ENCODE measurements at regions not wholly inside any gene's neighbourhood (a gene's known extent, or its start where the extent isn't known, plus 50 kb on each side); places are given as distances from the start of the nearest gene placed in this dataset.
"Not testable (repeated sequence)": the region's sequence is repeated elsewhere in the genome, so short reads cannot be mapped to it uniquely, and the experiment has no call there.

DNA sequence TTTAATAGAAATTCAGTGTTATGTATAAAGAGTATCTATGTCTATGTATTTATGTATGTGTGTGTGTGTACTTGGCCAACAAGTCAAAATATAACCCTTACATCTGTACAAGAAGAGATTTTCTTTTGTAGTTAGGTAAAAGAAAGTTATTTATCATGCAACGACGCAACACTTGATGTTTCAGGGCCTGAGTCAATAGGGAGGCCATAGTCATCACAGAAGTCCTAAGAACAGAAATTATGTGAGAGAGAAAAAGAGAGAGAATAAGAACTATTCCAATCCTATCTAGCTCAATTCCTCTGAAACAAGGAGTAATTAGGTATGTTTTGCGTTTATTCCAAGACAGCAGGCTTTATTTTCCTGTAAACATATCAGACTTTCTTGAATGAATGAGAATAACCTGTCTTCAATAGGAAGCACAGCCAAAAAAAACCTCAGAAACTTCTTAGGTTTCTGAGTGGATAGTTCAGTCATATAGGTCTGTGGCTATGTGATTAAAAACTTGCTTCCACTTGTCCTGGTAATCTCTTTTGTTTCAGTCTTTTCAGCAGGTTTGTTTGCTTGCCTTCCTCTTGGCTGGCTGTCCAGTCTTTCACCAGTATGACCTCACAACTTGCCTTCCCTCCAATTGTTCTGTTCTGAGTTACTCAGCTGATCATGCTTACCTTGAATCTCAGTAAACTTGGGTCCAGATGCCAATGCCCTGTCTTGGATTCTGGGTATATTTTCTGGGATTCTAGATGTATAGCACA lies 382.4 kb upstream of the GBE1 start:
- no peak for DNase-seq

DNA sequence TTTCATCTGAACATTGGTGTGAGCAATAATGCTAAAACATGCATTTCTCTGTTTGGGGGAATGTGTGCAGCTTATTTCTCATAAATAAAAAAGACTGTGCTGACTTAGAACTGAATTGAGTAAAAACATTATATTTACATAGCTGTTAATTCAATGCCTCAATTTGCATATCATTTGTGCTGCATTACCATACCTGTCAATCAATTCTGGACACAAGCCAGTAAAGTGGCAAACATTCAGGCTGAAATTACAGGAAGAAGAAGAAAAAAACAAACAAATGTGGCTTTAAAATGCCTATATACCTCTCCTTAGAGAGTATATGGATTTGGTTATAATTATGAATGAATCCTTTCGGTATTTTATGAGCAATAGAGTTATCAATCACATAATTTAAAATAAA lies 380.1 kb upstream of the GBE1 start:
- no peak for DNase-seq

DNA sequence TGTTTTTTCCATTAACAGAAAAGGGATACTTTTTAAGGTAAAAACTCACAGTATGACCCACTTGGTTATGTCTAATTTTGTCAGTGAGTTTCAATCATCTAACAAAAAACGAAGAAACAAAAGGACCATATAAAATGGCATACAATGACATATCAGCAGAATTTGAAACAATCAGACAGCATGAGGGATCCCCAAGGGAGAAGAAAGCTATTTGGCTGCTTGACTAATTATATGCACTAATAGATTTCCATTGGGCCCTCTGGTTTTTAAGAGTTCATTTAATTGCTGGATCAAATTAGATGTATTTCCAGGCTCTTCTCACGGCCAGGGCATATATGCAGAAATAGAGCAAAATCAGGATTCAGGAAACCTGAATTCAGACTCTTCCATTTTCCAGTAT lies 376.4 kb upstream of the GBE1 start:
- DNase-seq, result no peak

GRCh38 chr3:82137050-82137449 lies 375.6 kb upstream of the GBE1 start:
- no peak for DNase-seq

- DNase-seq, result peak; percentile 69
These were observed 371.7 kb upstream of the GBE1 start for GRCh38 chr3:82133070-82133606.

- DNase-seq, result no peak
These were observed 371.0 kb upstream of the GBE1 start for GRCh38 chr3:82132210-82133069.

DNA sequence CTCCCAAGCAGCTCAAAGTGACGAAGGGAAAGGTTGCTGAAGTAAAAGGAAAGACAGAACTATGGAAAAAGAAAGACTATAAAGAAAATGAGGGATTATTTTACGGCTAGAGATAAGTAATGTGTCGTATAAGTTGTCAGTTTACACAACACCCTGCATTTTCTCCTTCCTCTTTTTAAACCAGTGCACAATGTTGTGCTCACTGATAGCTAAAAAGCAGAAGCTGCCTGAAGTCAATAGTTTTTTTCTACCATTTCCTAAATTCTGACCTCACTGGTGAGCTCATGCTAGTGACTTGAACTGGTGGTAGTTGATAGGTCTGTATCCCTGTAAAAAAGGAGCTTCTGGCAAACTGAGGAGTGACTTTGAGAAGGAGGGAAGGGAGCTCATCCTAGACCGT lies 368.6 kb upstream of the GBE1 start:
- no peak for DNase-seq

DNA sequence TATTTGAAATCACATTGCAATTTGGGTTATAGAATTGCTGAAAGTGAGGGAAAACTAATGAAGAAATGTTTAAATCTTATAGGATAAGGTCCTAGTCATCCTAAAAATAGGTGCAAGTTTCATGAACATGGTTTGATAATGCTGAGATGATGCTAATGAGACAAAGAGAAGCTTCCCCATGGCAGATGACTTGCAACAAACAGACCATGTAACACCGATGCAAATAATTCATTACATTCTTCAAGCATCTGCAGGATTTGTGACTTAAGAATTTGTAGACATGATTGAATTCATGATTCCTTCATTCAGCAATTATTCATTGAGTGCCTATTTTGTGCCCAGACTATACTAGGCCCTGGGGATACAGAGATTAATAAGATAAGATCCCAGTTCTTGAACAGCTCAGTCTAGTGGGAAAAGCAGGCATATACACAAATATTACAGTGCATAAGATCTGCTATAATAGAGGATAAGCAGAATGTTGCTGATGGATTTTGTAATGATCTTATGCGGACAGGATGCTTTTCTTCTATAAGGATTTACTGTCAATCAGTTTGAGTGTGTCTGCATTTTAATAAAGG lies 367.9 kb upstream of the GBE1 start:
- DNase-seq, result no peak

DNA sequence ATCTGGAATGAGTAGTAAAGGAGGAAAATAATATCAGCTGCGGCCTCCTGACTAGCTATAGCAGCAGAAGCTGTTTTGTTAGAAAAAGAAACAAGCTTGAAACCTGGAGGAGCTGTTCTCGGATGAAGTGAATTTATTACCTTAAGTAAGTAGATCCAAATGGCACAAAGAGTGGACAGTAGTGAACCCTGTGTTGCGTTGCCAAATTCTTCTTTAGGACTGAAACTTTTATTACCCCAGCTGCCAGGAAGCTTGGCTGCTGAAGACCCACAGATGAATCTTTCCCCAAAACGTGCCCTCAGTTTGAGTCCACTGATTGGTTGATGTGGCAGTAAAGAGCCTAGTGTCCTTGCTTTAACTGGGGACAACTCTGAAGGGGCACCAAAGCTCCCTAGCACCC lies 366.8 kb upstream of the GBE1 start:
- peak; percentile 22 for DNase-seq

DNA sequence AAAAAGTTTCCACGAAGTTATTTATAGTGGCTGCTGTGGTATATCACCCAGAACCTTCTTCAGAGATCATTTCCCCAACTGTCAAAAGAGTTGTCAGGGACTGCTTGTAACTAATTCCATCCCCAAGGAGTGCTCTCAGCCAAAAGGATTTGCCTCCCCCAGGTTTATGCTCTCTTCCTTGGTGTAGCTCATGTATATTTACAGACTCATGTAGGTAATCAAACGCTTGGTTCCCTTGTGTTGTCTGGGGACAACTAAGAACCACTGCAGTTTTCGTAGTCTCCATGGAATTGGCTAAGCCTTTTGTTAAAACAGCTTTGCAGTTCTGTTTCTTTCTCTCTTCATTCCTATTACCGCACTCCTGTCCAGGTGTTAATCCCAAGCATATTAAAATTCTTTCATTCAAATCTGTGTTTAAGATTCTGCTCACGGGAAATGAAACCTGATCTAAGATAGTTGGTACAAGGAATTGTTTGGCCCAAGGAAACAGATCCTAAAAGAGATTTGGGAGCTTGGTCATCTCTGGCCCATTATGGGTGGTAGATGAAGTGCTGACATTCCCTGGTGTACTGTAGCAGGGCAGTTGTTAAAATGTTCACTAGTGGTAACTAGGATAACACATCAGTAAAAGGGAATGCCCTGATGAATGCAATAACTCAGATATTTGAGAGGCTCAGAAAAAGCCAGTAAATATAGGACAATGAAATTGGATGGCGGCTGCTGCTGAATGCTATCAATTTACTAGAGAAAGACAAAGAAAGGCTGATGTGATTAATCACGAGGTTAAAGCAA lies 361.3 kb upstream of the GBE1 start:
- DNase-seq, result no peak

DNA sequence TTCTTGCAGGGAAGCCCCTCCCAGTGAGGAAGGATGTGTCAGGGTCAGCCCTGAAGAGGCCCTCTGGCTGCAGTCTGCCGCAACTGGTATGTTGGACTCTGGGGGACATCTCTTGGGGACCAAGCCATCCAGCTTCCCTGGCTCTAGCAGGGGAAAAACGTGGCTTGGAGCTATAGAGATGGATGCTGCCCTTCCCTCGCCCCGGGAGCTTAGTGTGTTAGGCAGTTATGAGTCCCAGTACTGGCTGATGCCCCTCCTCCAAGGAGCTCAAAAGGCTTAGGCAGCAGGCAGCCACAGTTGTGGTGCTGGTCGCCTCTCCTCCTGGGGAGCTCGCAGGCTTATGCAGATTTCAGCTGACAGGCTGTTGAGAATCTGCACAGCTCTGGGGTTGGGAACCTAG lies 353.1 kb upstream of the GBE1 start:
- DNase-seq, result no peak

GRCh38 chr3:82110721-82111120 lies 349.3 kb upstream of the GBE1 start:
- not testable (repeated sequence) for DNase-seq

- DNase-seq, result no peak
These were observed 341.8 kb upstream of the GBE1 start for GRCh38 chr3:82103241-82103640.

DNA sequence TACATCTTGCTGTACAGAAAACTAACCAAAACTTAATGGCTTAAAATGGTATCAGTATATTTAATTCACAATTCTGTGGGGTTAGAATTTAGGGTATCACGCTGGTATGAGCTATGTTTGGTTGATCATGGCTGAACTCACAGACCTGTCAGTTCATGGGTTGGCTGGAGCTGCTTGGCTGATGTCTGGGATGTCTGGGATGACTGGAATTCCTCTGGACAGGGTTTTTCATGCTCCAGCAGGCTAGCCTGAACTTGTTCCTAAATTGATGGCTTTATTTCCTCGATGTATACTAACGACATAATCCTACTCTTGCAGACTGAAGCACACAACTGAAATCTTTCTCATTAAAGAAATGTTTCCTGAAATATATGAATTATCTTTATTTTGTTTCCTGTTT lies 338.9 kb upstream of the GBE1 start:
- no peak for DNase-seq

DNA sequence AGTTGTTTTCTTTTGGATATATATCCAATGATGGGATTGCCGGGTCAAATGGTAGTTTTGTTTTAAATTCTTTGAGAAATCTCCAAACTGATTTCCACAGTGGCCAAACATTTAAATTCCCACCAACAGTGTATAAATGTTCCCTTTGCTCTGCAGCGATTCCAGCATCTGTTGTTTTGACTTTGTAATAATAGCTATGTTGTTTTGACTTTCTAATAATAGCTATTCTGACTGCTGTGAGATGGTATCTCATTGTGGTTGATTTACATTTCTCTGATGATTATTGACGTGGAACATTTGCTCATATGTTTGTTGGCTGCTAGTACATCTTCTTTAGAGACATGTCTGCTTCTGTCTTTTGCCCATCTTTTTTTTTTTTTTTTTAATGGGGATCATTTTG lies 332.2 kb upstream of the GBE1 start:
- DNase-seq, result no peak

DNA sequence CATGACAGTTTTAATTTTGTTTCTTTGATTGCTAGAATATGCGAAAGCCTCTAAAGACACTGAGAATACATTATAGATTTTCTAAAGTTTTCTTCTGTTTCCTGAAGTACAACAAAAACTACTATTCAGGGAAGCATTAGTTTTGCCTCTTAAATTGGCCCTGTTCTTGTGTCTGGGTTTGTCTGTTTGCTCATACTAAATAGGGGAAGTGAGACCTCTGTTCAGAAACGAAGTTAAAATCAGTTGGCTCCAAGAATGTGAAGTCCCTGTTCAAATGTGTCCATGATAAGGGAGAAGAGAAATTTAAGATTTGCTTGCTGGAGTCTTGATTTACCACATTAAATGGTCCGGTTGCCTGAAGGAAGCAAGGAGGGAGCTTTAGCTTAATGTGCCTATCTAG lies 327.3 kb upstream of the GBE1 start:
- DNase-seq, result no peak

DNA sequence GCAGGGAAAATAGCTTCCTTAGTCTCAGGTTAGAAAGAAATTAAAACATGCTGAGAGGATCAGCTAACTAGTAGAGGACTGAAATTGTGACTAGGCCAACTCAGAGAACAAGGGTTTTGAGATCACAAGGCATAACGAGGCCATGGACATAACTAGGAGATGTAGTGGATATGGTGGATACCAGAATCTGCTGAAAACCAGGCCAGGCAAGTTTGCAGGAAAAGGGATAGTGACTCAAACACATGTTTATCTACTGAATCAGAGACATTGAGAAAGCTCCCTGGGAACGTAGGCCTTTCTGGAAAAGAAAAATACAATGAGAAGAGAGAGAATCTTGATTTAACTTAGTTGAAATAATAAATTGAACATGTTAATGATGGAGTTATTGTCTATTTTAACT lies 326.5 kb upstream of the GBE1 start:
- no peak for DNase-seq

- DNase-seq, result no peak
These were observed 324.5 kb upstream of the GBE1 start for GRCh38 chr3:82085851-82086475.

GRCh38 chr3:82085356-82085755 lies 323.9 kb upstream of the GBE1 start:
- DNase-seq, result no peak

GRCh38 chr3:82084824-82085223 lies 323.4 kb upstream of the GBE1 start:
- DNase-seq, result no peak

DNA sequence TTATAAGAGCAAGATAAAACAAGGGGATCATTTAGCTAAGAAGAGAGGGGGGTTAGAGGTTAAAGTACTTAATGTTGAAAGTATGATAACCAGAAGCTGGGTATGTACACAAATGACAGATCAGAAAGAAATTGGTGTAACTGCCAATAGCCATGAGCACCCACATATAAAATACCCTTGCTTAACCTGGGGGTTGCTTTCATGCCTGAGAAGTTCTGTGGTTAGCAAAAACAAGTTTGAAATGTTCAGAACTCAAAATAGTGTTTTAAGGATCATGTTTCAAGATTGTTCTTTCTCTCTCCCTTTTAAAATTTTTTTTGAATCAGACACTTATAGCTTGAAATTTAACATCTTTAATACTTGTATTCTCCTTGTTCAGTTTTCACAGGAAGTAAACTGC lies 321.4 kb upstream of the GBE1 start:
- no peak for DNase-seq

DNA sequence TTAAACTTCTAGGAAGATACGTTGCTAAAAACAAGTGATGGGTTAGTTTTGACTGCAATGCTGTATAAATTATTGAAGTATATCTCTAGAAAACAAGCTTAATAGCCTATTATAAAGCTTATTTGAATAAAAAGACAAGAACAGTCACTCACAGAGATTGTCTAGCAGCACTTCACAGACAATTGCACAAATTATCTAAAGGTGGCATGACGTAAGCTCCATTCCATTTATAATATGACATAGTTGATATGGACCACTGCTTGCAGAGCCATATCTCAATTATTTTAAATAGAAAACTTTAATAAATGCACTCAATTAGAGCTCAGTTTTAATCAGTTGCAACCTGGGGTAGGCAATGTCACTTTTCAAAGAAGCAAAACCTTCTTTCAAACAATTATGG lies 319.9 kb upstream of the GBE1 start:
- DNase-seq, result no peak

All from femur (tissue), 1 donor.